Naive thymus-derived CD8-positive, alpha-beta T cell (primary cell): ENCODE measurements at regions not wholly inside any gene's neighbourhood (a gene's known extent, or its start where the extent isn't known, plus 50 kb on each side); places are given as distances from the start of the nearest gene placed in this dataset.
"Not testable (repeated sequence)": the region's sequence is repeated elsewhere in the genome, so short reads cannot be mapped to it uniquely, and the experiment has no call there.

Experiments used
- ATAC-seq, 2 donors: fragments of 150-1000 bp; cut with Tn5 transposase in 1 of 2; sonication (Bioruptor Pico), chemical (Tn5 transposase) in 1 of 2; 1 replicate in 1 of 2; 2 replicates in 1 of 2; pipeline ENCODE4 v1.10.0; 2021; ENCODE audit warnings: mild to moderate bottlenecking in 2 of 2, moderate library complexity in 2 of 2
- POLR2A ChIA-PET: fragments of 350-600 bp; sonication (Branson Sonifier 250); formaldehyde crosslinking; loops from one replicate; lab custom pipeline; 2021; ENCODE audit warnings: antibody characterized with exemption; lab: Charles Lee
- DNase-seq, 10 donors: peaks; one replicate each; pipeline versions ENCODE4 v3.0.0 to v3.0.0-alpha.2; 2020 to 2022
- H3K27ac Mint-ChIP-seq, 10 donors: one replicate each; pipeline ENCODE4 v1.8.0; 2020 to 2022; ENCODE audit warnings: mild to moderate bottlenecking in 10 of 10, mixed read lengths in 10 of 10, moderate library complexity in 4 of 10, inconsistent platforms in 1 of 10
- H3K27me3 Mint-ChIP-seq, 5 donors: one replicate each; pipeline ENCODE4 v1.8.0; 2021 to 2022; ENCODE audit warnings: mixed read lengths in 5 of 5
- H3K36me3 Mint-ChIP-seq, 3 donors: one replicate each; pipeline ENCODE4 v1.8.0; 2020 to 2022; ENCODE audit warnings: mixed read lengths in 3 of 3, mild to moderate bottlenecking in 2 of 3, inconsistent platforms in 1 of 3
- H3K4me1 Mint-ChIP-seq, 4 donors: one replicate each; pipeline ENCODE4 v1.8.0; 2021 to 2022; ENCODE audit warnings: mixed read lengths in 4 of 4
- H3K4me3 Mint-ChIP-seq, 10 donors: one replicate each; pipeline ENCODE4 v1.8.0; 2020 to 2022; ENCODE audit warnings: mild to moderate bottlenecking in 10 of 10, mixed read lengths in 10 of 10, moderate library complexity in 6 of 10, inconsistent platforms in 1 of 10
- H3K9me3 Mint-ChIP-seq, 9 donors: one replicate each; pipeline ENCODE4 v1.8.0; 2020 to 2022; ENCODE audit warnings: mixed read lengths in 9 of 9, mild to moderate bottlenecking in 3 of 9, inconsistent platforms in 1 of 9, moderate library complexity in 1 of 9

- POLR2A ChIA-PET = interaction anchor here (0.5 to 3.0 kb wide), 19 partner anchors 8 to 1119 kb away, joined by 3 to 16 read pairs (median 4); a partner anchor contains a TSS
Measured at GRCh38 chr6:27138837-27139755, 108.4 kb upstream of the PRSS16 start.

GRCh38 chr6:27139756-27140579 lies 107.5 kb upstream of the PRSS16 start:
- peak overlapping the region; percentile 94 to 99 (median 98) for H3K27ac Mint-ChIP-seq
- peaks cover 17 to 64% (median 46%) of the 10 kb centered on the region in 4 donors for H3K4me1 Mint-ChIP-seq
- H3K9me3 Mint-ChIP-seq = no peaks in the 10 kb centered on the region
- ATAC-seq (peak in 1 of 2 donors; percentile 18), DNase-seq (no peak)
- POLR2A ChIA-PET = interaction anchor here (0.7 to 2.5 kb wide), 10 partner anchors 8 to 1113 kb away, joined by 3 to 16 read pairs (median 6); a partner anchor contains a TSS
- H3K36me3 Mint-ChIP-seq = peaks cover 0 to 5% (median 0%) of the 10 kb centered on the region in 3 donors
- H3K4me3 Mint-ChIP-seq = peak overlapping the region; percentile 89 to 99 (median 97)
- no peaks in the 10 kb centered on the region for H3K27me3 Mint-ChIP-seq

More at GRCh38 chr6:27138837-27139755, 108.4 kb upstream of the PRSS16 start:
- ATAC-seq (peak; percentile 88 to 91), DNase-seq (peak; percentile 26 to 75 (median 62))
- H3K27ac Mint-ChIP-seq = peak overlapping the region; percentile 94 to 99 (median 98)
- peaks cover 0 to 5% (median 0%) of the 10 kb centered on the region in 3 donors for H3K36me3 Mint-ChIP-seq
- H3K9me3 Mint-ChIP-seq = no peaks in the 10 kb centered on the region
- peaks cover 17 to 63% (median 45%) of the 10 kb centered on the region in 4 donors for H3K4me1 Mint-ChIP-seq
- H3K4me3 Mint-ChIP-seq = peak overlapping the region; percentile 89 to 99 (median 97)
- no peaks in the 10 kb centered on the region for H3K27me3 Mint-ChIP-seq

- DNase-seq (no peak), ATAC-seq (no peak)
- peaks cover 0 to 5% (median 0%) of the 10 kb centered on the region in 3 donors for H3K36me3 Mint-ChIP-seq
- peak overlapping the region in 9 of 10 donors; percentile 44 to 95 (median 67) for H3K4me3 Mint-ChIP-seq
- peak overlapping the region in 7 of 10 donors; percentile 26 to 94 (median 44) for H3K27ac Mint-ChIP-seq
- H3K27me3 Mint-ChIP-seq = no peaks in the 10 kb centered on the region
- POLR2A ChIA-PET = no interaction called here
- H3K4me1 Mint-ChIP-seq = peaks cover 17 to 61% (median 45%) of the 10 kb centered on the region in 4 donors
- no peaks in the 10 kb centered on the region for H3K9me3 Mint-ChIP-seq
Measured at GRCh38 chr6:27140999-27141528, 106.4 kb upstream of the PRSS16 start.

- no peak for ATAC-seq
- no peaks in the 10 kb centered on the region for H3K27me3 Mint-ChIP-seq
- no peak for DNase-seq
- POLR2A ChIA-PET = interaction anchor here (2.8 to 6.8 kb wide), 2 partner anchors 10 to 14 kb away, joined by 16 to 311 read pairs; a partner anchor contains a TSS
- H3K9me3 Mint-ChIP-seq = no peaks in the 10 kb centered on the region
- peaks cover 0 to 5% (median 0%) of the 10 kb centered on the region in 3 donors for H3K36me3 Mint-ChIP-seq
- H3K4me3 Mint-ChIP-seq = peak overlapping the region in 7 of 10 donors; percentile 3 to 95 (median 50)
- H3K27ac Mint-ChIP-seq = peak overlapping the region in 3 of 10 donors; percentile 1 to 94 (median 22)
- H3K4me1 Mint-ChIP-seq = peaks cover 17 to 61% (median 45%) of the 10 kb centered on the region in 4 donors
Measured at GRCh38 chr6:27141529-27142015, 105.9 kb upstream of the PRSS16 start.

GRCh38 chr6:27143020-27143388 lies 104.5 kb upstream of the PRSS16 start:
- not testable (repeated sequence) for H3K36me3 Mint-ChIP-seq, ATAC-seq, H3K9me3 Mint-ChIP-seq, DNase-seq, H3K27me3 Mint-ChIP-seq
- Mint-ChIP-seq H3K4me3 (peak overlapping the region in 3 of 10 donors; percentile 35 to 60 (median 59)), H3K4me1 (peaks cover 17 to 61% (median 44%) of the 10 kb centered on the region in 4 donors), H3K27ac (peak overlapping the region in 6 of 10 donors; percentile 25 to 64 (median 51))
- POLR2A ChIA-PET = interaction anchor here (0.6 to 6.8 kb wide), 7 partner anchors 11 to 909 kb away, joined by 3 to 311 read pairs (median 5); a partner anchor contains a TSS

GRCh38 chr6:27143474-27144026 lies 104.0 kb upstream of the PRSS16 start:
- H3K4me3 Mint-ChIP-seq = peak overlapping the region in 8 of 10 donors; percentile 8 to 73 (median 52)
- no peaks in the 10 kb centered on the region for H3K27me3 Mint-ChIP-seq
- POLR2A ChIA-PET = interaction anchor here (0.6 to 6.8 kb wide), 10 partner anchors 12 to 954 kb away, joined by 3 to 311 read pairs (median 4); a partner anchor contains a TSS
- ATAC-seq (no peak), DNase-seq (no peak)
- H3K27ac Mint-ChIP-seq = peak overlapping the region in 9 of 10 donors; percentile 6 to 82 (median 60)
- H3K4me1 Mint-ChIP-seq = peaks cover 12 to 55% (median 40%) of the 10 kb centered on the region in 4 donors
- H3K9me3 Mint-ChIP-seq = no peaks in the 10 kb centered on the region
- peaks cover 0 to 5% (median 0%) of the 10 kb centered on the region in 3 donors for H3K36me3 Mint-ChIP-seq

GRCh38 chr6:27144740-27145079 lies 102.8 kb upstream of the PRSS16 start:
- peak overlapping the region in 3 of 10 donors; percentile 65 to 72 (median 70) for H3K27ac Mint-ChIP-seq
- no peaks in the 10 kb centered on the region for H3K9me3 Mint-ChIP-seq
- POLR2A ChIA-PET = interaction anchor here (0.6 to 6.8 kb wide), 23 partner anchors 8 to 1112 kb away, joined by 3 to 311 read pairs (median 17); a partner anchor contains a TSS
- DNase-seq (no peak), ATAC-seq (no peak)
- H3K4me1 Mint-ChIP-seq = peaks cover 5 to 46% (median 31%) of the 10 kb centered on the region in 4 donors
- H3K4me3 Mint-ChIP-seq = peak overlapping the region in 3 of 10 donors; percentile 53 to 73 (median 60)
- peaks cover 0 to 5% (median 0%) of the 10 kb centered on the region in 3 donors for H3K36me3 Mint-ChIP-seq
- no peaks in the 10 kb centered on the region for H3K27me3 Mint-ChIP-seq

- peaks cover 0 to 5% (median 0%) of the 10 kb centered on the region in 3 donors for H3K36me3 Mint-ChIP-seq
- no peak overlapping the region for H3K4me3 Mint-ChIP-seq
- H3K4me1 Mint-ChIP-seq = peaks cover 3 to 35% (median 22%) of the 10 kb centered on the region in 4 donors
- ATAC-seq (peak; percentile 61 to 63), DNase-seq (peak; percentile 20 to 87 (median 72))
- no peak overlapping the region for H3K27ac Mint-ChIP-seq
- POLR2A ChIA-PET = interaction anchor here (0.6 to 6.8 kb wide), 30 partner anchors 9 to 1777 kb away, joined by 3 to 311 read pairs (median 15); a partner anchor contains a TSS
- no peaks in the 10 kb centered on the region for H3K27me3 Mint-ChIP-seq
- H3K9me3 Mint-ChIP-seq = no peaks in the 10 kb centered on the region
Measured at GRCh38 chr6:27145731-27146455, 101.6 kb upstream of the PRSS16 start.

- not testable (repeated sequence) for H3K36me3 Mint-ChIP-seq, H3K27me3 Mint-ChIP-seq, H3K4me3 Mint-ChIP-seq, H3K9me3 Mint-ChIP-seq, H3K27ac Mint-ChIP-seq, DNase-seq
- H3K4me1 Mint-ChIP-seq = peaks cover 3 to 30% (median 17%) of the 10 kb centered on the region in 4 donors
- POLR2A ChIA-PET = interaction anchor here (0.6 to 6.8 kb wide), 42 partner anchors 10 to 1777 kb away, joined by 3 to 311 read pairs (median 8); partner anchors contain the start of genes HMGN4 and ZNF184
- ATAC-seq = peak; percentile 50 to 51
Measured at GRCh38 chr6:27146456-27146705, 101.1 kb upstream of the PRSS16 start.

GRCh38 chr6:27146706-27147505 lies 100.6 kb upstream of the PRSS16 start:
- H3K4me1 Mint-ChIP-seq = peaks cover 3 to 25% (median 12%) of the 10 kb centered on the region in 4 donors
- no peaks in the 10 kb centered on the region for H3K27me3 Mint-ChIP-seq
- peak; percentile 85 to 88 for ATAC-seq
- POLR2A ChIA-PET = interaction anchor here (0.6 to 6.8 kb wide), 51 partner anchors 9 to 1776 kb away, joined by 3 to 311 read pairs (median 6); partner anchors contain the start of genes HMGN4, ZNF165 and ZNF184
- no peak overlapping the region for H3K27ac Mint-ChIP-seq
- no peak overlapping the region for H3K4me3 Mint-ChIP-seq
- no peaks in the 10 kb centered on the region for H3K9me3 Mint-ChIP-seq
- peak; percentile 37 to 94 (median 82) for DNase-seq
- H3K36me3 Mint-ChIP-seq = peaks cover 0 to 5% (median 0%) of the 10 kb centered on the region in 3 donors
